Muscle layer of colon (tissue), 2 donors: ENCODE measurements at regions not wholly inside any gene's neighbourhood (a gene's known extent, or its start where the extent isn't known, plus 50 kb on each side); places are given as distances from the start of the nearest gene placed in this dataset.

Source experiments
- H3K27ac ChIP-seq: one replicate; pipeline ENCODE4 v1.7.0; 2013; ENCODE audit warnings: low read depth, mild to moderate bottlenecking, low read length, moderate library complexity
- H3K27me3 ChIP-seq, 2 donors: one replicate each; pipeline ENCODE4 v1.7.0; 2013; ENCODE audit warnings: low read length in 2 of 2, mild to moderate bottlenecking in 2 of 2; ENCODE audit not compliant: insufficient read depth in 2 of 2, control insufficient read depth in 1 of 2
- H3K36me3 ChIP-seq: one replicate; pipeline ENCODE4 v1.7.0; 2013; ENCODE audit warnings: mild to moderate bottlenecking, low read length; ENCODE audit not compliant: insufficient read depth
- H3K4me1 ChIP-seq: one replicate; pipeline ENCODE4 v1.7.0; 2013; ENCODE audit warnings: mild to moderate bottlenecking, low read length; ENCODE audit not compliant: insufficient read depth
- H3K4me3 ChIP-seq, 2 donors: one replicate each; pipeline ENCODE4 v1.7.0; 2013; ENCODE audit warnings: low read length in 2 of 2, low read depth in 1 of 2, mild to moderate bottlenecking in 1 of 2, moderate library complexity in 1 of 2
- H3K9ac ChIP-seq: one replicate; pipeline ENCODE4 v1.7.0; 2013; ENCODE audit warnings: low read length
- H3K9me3 ChIP-seq: one replicate; pipeline ENCODE4 v1.7.0; 2013; ENCODE audit warnings: mild to moderate bottlenecking, low read length
- donor health status: abdominal sarcoma.
- donor health status: Adenocarcinoma of cecum.

DNA sequence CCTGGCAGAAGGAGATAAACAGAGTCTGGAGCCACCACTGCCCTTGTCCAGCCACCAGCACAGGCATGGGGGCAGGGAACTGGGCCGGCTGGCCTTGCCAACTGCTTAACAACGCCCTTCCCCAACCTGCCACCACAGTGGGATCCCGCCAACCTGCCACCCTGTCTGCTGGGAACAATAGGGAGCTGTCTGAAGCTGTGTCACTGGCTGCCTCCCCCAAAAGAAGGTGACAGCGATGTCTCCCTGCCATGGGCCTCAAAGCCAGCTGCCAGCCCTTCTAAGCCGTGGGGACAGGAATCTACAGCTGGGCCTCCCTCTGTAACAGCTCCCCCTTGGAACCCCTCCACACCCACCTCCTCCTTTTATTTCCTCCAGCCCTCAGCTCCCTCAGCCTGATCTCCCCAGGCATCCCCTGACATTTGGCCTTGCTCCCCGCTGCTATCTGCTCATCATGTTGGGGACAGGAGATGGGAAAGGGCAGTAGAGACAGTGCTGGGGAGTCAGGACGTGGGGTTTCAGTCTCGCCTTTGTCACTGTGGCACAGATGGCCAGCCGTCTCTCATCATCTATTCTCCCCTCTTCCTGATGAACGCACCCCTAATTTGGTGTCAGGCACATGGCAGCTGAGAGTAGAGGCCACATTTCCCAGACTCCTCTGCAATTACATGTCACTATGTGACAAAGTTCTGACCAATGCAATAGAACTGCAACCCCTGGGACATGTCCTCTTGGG, 51.3 kb upstream of the PRDM11 start:
- Histone ChIP-seq H3K36me3 (no peaks in the 10 kb centered on the region), H3K4me3 (no peak overlapping the region), H3K9me3 (no peaks in the 10 kb centered on the region), H3K4me1 (no peaks in the 10 kb centered on the region), H3K27ac (no peak overlapping the region), H3K27me3 (no peaks in the 10 kb centered on the region), H3K9ac (no peak overlapping the region)

DNA sequence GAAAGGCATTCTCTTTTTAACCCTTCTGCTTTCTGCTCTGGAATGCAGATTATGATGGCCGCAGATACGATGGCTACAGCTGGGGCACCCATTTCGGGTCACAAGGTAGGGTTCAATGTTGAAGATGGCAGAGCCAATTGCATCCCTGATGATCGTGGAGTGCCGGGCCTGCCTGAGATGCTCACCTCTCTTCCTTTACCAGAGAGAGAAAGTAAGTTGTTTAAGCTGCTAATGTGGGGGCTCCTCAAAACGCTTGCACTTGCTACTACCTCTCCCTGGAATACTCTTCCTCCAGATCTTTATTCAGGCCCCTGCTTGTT, 50.8 kb upstream of the PRDM11 start:
- H3K36me3 ChIP-seq: no peaks in the 10 kb centered on the region
- no peak overlapping the region for H3K27ac ChIP-seq
- H3K4me3 ChIP-seq: no peak overlapping the region
- no peaks in the 10 kb centered on the region for H3K27me3 ChIP-seq
- no peaks in the 10 kb centered on the region for H3K4me1 ChIP-seq
- H3K9me3 ChIP-seq: no peaks in the 10 kb centered on the region
- H3K9ac ChIP-seq: no peak overlapping the region

DNA sequence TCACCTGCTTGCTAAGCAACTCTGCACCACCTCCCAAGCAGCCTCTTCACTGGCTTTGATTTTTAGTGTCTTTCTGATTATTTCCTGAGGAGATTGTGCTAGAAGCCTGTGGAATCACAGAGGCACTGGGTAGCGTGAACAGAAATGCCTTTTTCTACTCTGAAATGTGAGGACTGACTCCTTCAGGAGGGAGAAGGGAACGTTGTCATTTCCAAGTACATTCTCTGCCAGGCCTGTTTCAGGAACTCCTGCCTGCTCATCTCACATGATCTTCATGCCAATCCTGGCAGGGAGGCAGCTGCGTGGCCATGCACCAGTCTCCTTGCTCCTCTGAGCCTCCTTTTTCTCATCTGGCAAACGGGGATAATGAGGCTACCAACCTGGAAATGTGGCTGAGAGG, 49.8 kb upstream of the PRDM11 start:
- no peaks in the 10 kb centered on the region for H3K27me3 ChIP-seq
- no peak overlapping the region for H3K9ac ChIP-seq
- no peak overlapping the region for H3K27ac ChIP-seq
- H3K36me3 ChIP-seq: no peaks in the 10 kb centered on the region
- H3K4me1 ChIP-seq: no peaks in the 10 kb centered on the region
- no peak overlapping the region for H3K4me3 ChIP-seq
- no peaks in the 10 kb centered on the region for H3K9me3 ChIP-seq
